GM23338 (cell line): ENCODE measurements at regions not wholly inside any gene's neighbourhood (a gene's known extent, or its start where the extent isn't known, plus 50 kb on each side); places are given as distances from the start of the nearest gene placed in this dataset.

Source experiments
- CREB1 ChIP-seq: fragments of 250-450 bp; sonication (Bioruptor Pico); IDR thresholded peaks from 2 replicates; pipeline ENCODE4 v1.5.0; 2020; ENCODE audit warnings: low read depth, mild to moderate bottlenecking, moderate library complexity
- CTCF ChIP-seq, 2 experiments: fragments of 200-600 bp in 1 of 2; sonication (generic) in 1 of 2; conservative IDR thresholded peaks; 2 replicates each; pipeline versions ENCODE4 v1.5.1 to v1.6.1; 2016 to 2017; ENCODE audit warnings: antibody characterized with exemption in 2 of 2, low read depth in 2 of 2, mild to moderate bottlenecking in 2 of 2, moderate library complexity in 1 of 2
- EZH2 ChIP-seq: fragments of 200-600 bp; sonication (generic); IDR thresholded peaks from one replicate; pipeline ENCODE4 v1.8.0; 2017; ENCODE audit warnings: antibody characterized with exemption, mild to moderate bottlenecking, low read depth; ENCODE audit not compliant: unreplicated experiment
- EZH2phosphoT487 ChIP-seq: fragments of 200-600 bp; sonication (generic); IDR thresholded peaks from one replicate; pipeline ENCODE4 v1.8.1; 2018; ENCODE audit warnings: antibody characterized with exemption; ENCODE audit not compliant: unreplicated experiment
- JUNB ChIP-seq: IDR thresholded peaks from one replicate; pipeline ENCODE4 v1.6.1; 2016; ENCODE audit warnings: antibody characterized with exemption; ENCODE audit not compliant: unreplicated experiment
- NANOG ChIP-seq: IDR thresholded peaks from 2 replicates; pipeline ENCODE4 v1.6.1; 2016; ENCODE audit warnings: antibody characterized with exemption, borderline replicate concordance
- POLR2AphosphoS5 ChIP-seq: IDR thresholded peaks from 2 replicates; pipeline ENCODE4 v1.6.1; 2016; ENCODE audit warnings: antibody characterized with exemption, low read depth
- STAT1 ChIP-seq: IDR thresholded peaks from one replicate; pipeline ENCODE4 v1.6.1; 2016; ENCODE audit warnings: antibody characterized with exemption; ENCODE audit not compliant: unreplicated experiment
- ZNF114 ChIP-seq: fragments of 250-450 bp; sonication (Bioruptor Pico); IDR thresholded peaks from 2 replicates; pipeline ENCODE4 v1.5.0; 2020; ENCODE audit warnings: mild to moderate bottlenecking, moderate library complexity
- ZNF331 ChIP-seq: fragments of 250-450 bp; sonication (Bioruptor Pico); IDR thresholded peaks from 2 replicates; pipeline ENCODE4 v1.5.0; 2020; ENCODE audit warnings: low read depth, mild to moderate bottlenecking, moderate library complexity
- ZNF462 ChIP-seq: fragments of 250-450 bp; sonication (Bioruptor Pico); IDR thresholded peaks from 2 replicates; pipeline ENCODE4 v1.5.0; 2020; ENCODE audit warnings: mild to moderate bottlenecking, moderate library complexity
- TF ChIP-seq, protein P1 (sequence below): IDR thresholded peaks from 2 replicates; pipeline ENCODE4 v1.6.1; 2016; ENCODE audit warnings: antibody characterized with exemption
- TF ChIP-seq, protein P2 (sequence below): IDR thresholded peaks from one replicate; pipeline ENCODE4 v1.6.1; 2018; ENCODE audit warnings: antibody characterized with exemption; ENCODE audit not compliant: unreplicated experiment

- TF ChIP-seq CTCF (conservative IDR thresholded peaks at IDR 0.05; ENCODE audit: low read depth in 2 of 2) (no peak), POLR2AphosphoS5 (no peak), EZH2 (no peak), ZNF114 (CRISPR knock-in tag) (no peak), CREB1 (CRISPR knock-in tag) (no peak), EZH2phosphoT487 (no peak), ZNF462 (CRISPR knock-in tag) (no peak), NANOG (no peak), JUNB (no peak), ZNF331 (CRISPR knock-in tag) (no peak), STAT1 (no peak)
- TF ChIP-seq, protein P1, sequence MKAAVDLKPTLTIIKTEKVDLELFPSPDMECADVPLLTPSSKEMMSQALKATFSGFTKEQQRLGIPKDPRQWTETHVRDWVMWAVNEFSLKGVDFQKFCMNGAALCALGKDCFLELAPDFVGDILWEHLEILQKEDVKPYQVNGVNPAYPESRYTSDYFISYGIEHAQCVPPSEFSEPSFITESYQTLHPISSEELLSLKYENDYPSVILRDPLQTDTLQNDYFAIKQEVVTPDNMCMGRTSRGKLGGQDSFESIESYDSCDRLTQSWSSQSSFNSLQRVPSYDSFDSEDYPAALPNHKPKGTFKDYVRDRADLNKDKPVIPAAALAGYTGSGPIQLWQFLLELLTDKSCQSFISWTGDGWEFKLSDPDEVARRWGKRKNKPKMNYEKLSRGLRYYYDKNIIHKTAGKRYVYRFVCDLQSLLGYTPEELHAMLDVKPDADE, result no peak
- TF ChIP-seq, protein P2, sequence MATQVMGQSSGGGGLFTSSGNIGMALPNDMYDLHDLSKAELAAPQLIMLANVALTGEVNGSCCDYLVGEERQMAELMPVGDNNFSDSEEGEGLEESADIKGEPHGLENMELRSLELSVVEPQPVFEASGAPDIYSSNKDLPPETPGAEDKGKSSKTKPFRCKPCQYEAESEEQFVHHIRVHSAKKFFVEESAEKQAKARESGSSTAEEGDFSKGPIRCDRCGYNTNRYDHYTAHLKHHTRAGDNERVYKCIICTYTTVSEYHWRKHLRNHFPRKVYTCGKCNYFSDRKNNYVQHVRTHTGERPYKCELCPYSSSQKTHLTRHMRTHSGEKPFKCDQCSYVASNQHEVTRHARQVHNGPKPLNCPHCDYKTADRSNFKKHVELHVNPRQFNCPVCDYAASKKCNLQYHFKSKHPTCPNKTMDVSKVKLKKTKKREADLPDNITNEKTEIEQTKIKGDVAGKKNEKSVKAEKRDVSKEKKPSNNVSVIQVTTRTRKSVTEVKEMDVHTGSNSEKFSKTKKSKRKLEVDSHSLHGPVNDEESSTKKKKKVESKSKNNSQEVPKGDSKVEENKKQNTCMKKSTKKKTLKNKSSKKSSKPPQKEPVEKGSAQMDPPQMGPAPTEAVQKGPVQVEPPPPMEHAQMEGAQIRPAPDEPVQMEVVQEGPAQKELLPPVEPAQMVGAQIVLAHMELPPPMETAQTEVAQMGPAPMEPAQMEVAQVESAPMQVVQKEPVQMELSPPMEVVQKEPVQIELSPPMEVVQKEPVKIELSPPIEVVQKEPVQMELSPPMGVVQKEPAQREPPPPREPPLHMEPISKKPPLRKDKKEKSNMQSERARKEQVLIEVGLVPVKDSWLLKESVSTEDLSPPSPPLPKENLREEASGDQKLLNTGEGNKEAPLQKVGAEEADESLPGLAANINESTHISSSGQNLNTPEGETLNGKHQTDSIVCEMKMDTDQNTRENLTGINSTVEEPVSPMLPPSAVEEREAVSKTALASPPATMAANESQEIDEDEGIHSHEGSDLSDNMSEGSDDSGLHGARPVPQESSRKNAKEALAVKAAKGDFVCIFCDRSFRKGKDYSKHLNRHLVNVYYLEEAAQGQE, result no peak
These were observed 442.3 kb downstream of the KLF12 start for GRCh38 chr13:73691891-73692290.
